ENCODE measurements at regions not wholly inside any gene's neighbourhood (a gene's known extent, or its start where the extent isn't known, plus 50 kb on each side); places are given as distances from the start of the nearest gene placed in this dataset.

DNA sequence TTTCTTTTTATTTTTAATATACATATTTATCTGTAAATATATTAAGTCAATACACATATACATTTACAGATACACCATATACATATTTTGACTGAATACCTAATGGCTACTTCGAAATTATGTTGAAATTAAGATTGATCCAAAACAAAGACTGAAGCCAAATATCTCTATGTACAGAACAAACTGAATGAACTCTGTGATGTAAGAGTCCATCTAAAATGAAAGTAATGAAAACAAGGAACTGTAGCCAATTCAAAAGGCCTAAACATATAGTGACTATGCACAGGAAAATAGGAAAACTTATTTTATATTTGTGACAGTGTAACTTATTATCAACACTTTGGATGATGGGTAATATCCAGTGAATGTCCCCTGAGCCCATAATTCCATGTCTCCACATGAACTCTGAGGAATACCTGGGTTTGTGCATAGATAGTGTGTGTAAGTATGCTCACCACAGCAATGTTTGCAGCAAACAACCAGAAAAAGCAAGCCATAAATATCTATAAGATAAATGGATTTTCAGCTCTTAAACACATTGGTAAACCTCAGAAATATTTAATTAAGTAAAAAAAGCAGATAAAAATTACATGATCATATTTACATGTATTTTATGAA lies 517.2 kb upstream of the CDH6 start:
- POLR2A ChIA-PET, result no interaction called here

More for the DNA sequence above, 517.2 kb upstream of the CDH6 start:
- no peaks in the 10 kb centered on the region for H3K27me3 ChIP-seq (ENCODE audit: control insufficient read depth in 2 of 2, insufficient read depth in 2 of 2, low read length in 2 of 2)
- H3K27ac ChIP-seq (ENCODE audit: insufficient read depth, low read depth, low read length), result no peak overlapping the region
- no peak overlapping the region for H2AFZ ChIP-seq (ENCODE audit: low read depth, low read length)
- dilution Hi-C loops (cut with MboI; ENCODE audit: extremely low pct_ligation_motif_present, low sequenced_read_pairs) (no loop called here), intact Hi-C loops (cut with micrococcal nuclease) (no loop called here)
- no peak overlapping the region for H3K4me3 ChIP-seq (replicated peaks in 1 of 3; ENCODE audit: insufficient read depth in 1 of 3, low read depth in 1 of 3, low read length in 3 of 3)
- H3K9ac ChIP-seq (replicated peaks; ENCODE audit: extremely low read depth, insufficient read depth, low read length), result no peak overlapping the region
- H3K36me3 ChIP-seq (ENCODE audit: control insufficient read depth in 2 of 2, extremely low read depth in 1 of 2, insufficient read depth in 2 of 2, low read length in 2 of 2), result no peaks in the 10 kb centered on the region
- no TSS peak for BruUV-seq (replicated peaks)
- CTCF ChIA-PET, result interaction anchor here (0.6 kb wide), 1 partner anchor 324 kb away, joined by 4 read pairs; no protein-coding TSS in a partner anchor
- DNase-seq (ENCODE audit: low read depth, low spot score), result no peak
- H3K79me2 ChIP-seq (ENCODE audit: control insufficient read depth, insufficient read depth, low read length), result no peaks in the 10 kb centered on the region
- no peak for FAIRE-seq
- TF ChIP-seq JUN (IDR thresholded peaks at IDR 0.05; ENCODE audit: borderline replicate concordance, insufficient read depth, insufficient read length, low read depth) (no peak), FOS (IDR thresholded peaks at IDR 0.05; ENCODE audit: borderline replicate concordance, insufficient read depth, low read length) (no peak), EZH2 (IDR thresholded peaks at IDR 0.05; ENCODE audit: borderline replicate concordance, low read depth, low read length, severe bottlenecking) (no peak), MYC (IDR thresholded peaks at IDR 0.05; ENCODE audit: low read depth, low read length) (no peak), POLR2A (IDR thresholded peaks at IDR 0.05; ENCODE audit: low read depth, low read length) (no peak), POLR2AphosphoS5 (IDR thresholded peaks at IDR 0.05; ENCODE audit: insufficient read depth, low read depth, low read length) (no peak), CTCF (IDR thresholded peaks at IDR 0.05; ENCODE audit: extremely low read depth in 1 of 2, insufficient read depth in 1 of 2, low read depth in 1 of 2, low read length in 2 of 2) (no peak), GATA2 (IDR thresholded peaks at IDR 0.05; ENCODE audit: insufficient read depth, insufficient read length, low read depth, low read length) (no peak)
- TF ChIP-seq, protein P1, sequence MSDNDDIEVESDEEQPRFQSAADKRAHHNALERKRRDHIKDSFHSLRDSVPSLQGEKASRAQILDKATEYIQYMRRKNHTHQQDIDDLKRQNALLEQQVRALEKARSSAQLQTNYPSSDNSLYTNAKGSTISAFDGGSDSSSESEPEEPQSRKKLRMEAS (IDR thresholded peaks at IDR 0.05; ENCODE audit: insufficient read depth, insufficient read length), result no peak
- no peaks in the 10 kb centered on the region for H3K4me1 ChIP-seq (ENCODE audit: control insufficient read depth, extremely low read depth, insufficient read depth, low read length)
- no peaks in the 10 kb centered on the region for H3K9me1 ChIP-seq (replicated peaks; ENCODE audit: control insufficient read depth, extremely low read depth, insufficient read depth, low read length)
- no peak overlapping the region for H3K4me2 ChIP-seq (ENCODE audit: insufficient read depth, low read length)
- H4K20me1 ChIP-seq (replicated peaks; ENCODE audit: control insufficient read depth, extremely low read depth, insufficient read depth, low read length), result no peaks in the 10 kb centered on the region
- H3K9me3 ChIP-seq (replicated peaks; ENCODE audit: control insufficient read depth, insufficient read depth, low read length), result peaks cover 2% of the 10 kb centered on the region

All from endothelial cell of umbilical vein (primary cell).